Trophoblast cell (in vitro differentiated cells and primary cell): ENCODE measurements at regions not wholly inside any gene's neighbourhood (a gene's known extent, or its start where the extent isn't known, plus 50 kb on each side); places are given as distances from the start of the nearest gene placed in this dataset.

Experiments
- DNase-seq, 2 donors: peaks; one replicate each; pipeline ENCODE4 v3.0.0-alpha.2; 2016
- H2AFZ ChIP-seq: 2 replicates; pipeline ENCODE4 v1.6.1; 2013; ENCODE audit warnings: low read length, moderate library complexity, mild to moderate bottlenecking; ENCODE audit not compliant: insufficient read depth, poor library complexity
- H2AK5ac ChIP-seq: 2 replicates; pipeline ENCODE4 v1.6.1; 2013; ENCODE audit warnings: mild to moderate bottlenecking, low read length
- H2BK120ac ChIP-seq: 2 replicates; pipeline ENCODE4 v1.6.1; 2013; ENCODE audit warnings: low read length, mild to moderate bottlenecking, moderate library complexity; ENCODE audit not compliant: insufficient read depth, poor library complexity
- H2BK12ac ChIP-seq: 2 replicates; pipeline ENCODE4 v1.6.1; 2013; ENCODE audit warnings: mild to moderate bottlenecking, low read length, moderate library complexity
- H2BK5ac ChIP-seq: 2 replicates; pipeline ENCODE4 v1.6.1; 2013; ENCODE audit warnings: low read length, low read depth, moderate library complexity, mild to moderate bottlenecking; ENCODE audit not compliant: poor library complexity
- H3K14ac ChIP-seq: 2 replicates; pipeline ENCODE4 v1.6.1; 2013; ENCODE audit warnings: mild to moderate bottlenecking, low read length
- H3K18ac ChIP-seq: 2 replicates; pipeline ENCODE4 v1.6.1; 2013; ENCODE audit warnings: mild to moderate bottlenecking, low read length
- H3K23ac ChIP-seq: 2 replicates; pipeline ENCODE4 v1.6.1; 2013; ENCODE audit warnings: low read length
- H3K27ac ChIP-seq: 2 replicates; pipeline ENCODE4 v1.5.1; 2013; ENCODE audit warnings: low read depth, mild to moderate bottlenecking, inconsistent platforms, low read length, moderate library complexity
- H3K27me3 ChIP-seq: 2 replicates; pipeline ENCODE4 v1.6.1; 2013; ENCODE audit warnings: inconsistent platforms, mild to moderate bottlenecking, low read length, moderate library complexity; ENCODE audit not compliant: insufficient read depth
- H3K36me3 ChIP-seq, 2 experiments: 1 replicate in 1 of 2; 2 replicates in 1 of 2; pipeline ENCODE4 v1.6.1; 2013; ENCODE audit warnings: low read length in 2 of 2, mild to moderate bottlenecking in 2 of 2, moderate library complexity in 1 of 2; ENCODE audit not compliant: insufficient read depth in 2 of 2, control insufficient read depth in 1 of 2
- H3K4ac ChIP-seq: 2 replicates; pipeline ENCODE4 v1.6.1; 2013; ENCODE audit warnings: low read depth, mild to moderate bottlenecking, low read length, moderate library complexity
- H3K4me1 ChIP-seq, 2 experiments: 1 replicate in 1 of 2; 2 replicates in 1 of 2; pipeline ENCODE4 v1.6.1; 2013; ENCODE audit warnings: low read length in 2 of 2, mild to moderate bottlenecking in 2 of 2, moderate library complexity in 1 of 2; ENCODE audit not compliant: insufficient read depth in 2 of 2, control insufficient read depth in 1 of 2
- H3K4me2 ChIP-seq: 2 replicates; pipeline ENCODE4 v1.6.1; 2013; ENCODE audit warnings: inconsistent platforms, mild to moderate bottlenecking, low read length, moderate library complexity
- H3K4me3 ChIP-seq: 2 replicates; pipeline ENCODE4 v1.5.1; 2013; ENCODE audit warnings: mild to moderate bottlenecking, low read depth, low read length, inconsistent platforms
- H3K79me1 ChIP-seq: one replicate; pipeline ENCODE4 v1.6.1; 2013; ENCODE audit warnings: low read length
- H3K79me2 ChIP-seq: 2 replicates; pipeline ENCODE4 v1.6.1; 2013; ENCODE audit warnings: low read length, mild to moderate bottlenecking; ENCODE audit not compliant: control insufficient read depth, insufficient read depth, poor library complexity
- H3K9ac ChIP-seq: 2 replicates; pipeline ENCODE4 v1.6.1; 2013; ENCODE audit warnings: mild to moderate bottlenecking, low read length
- H3K9me3 ChIP-seq: 2 replicates; pipeline ENCODE4 v1.6.1; 2013; ENCODE audit warnings: low read depth, mild to moderate bottlenecking, control low read depth, inconsistent platforms, low read length; ENCODE audit not compliant: insufficient read depth
- H4K12ac ChIP-seq: 2 replicates; pipeline ENCODE4 v1.6.1; 2013; ENCODE audit warnings: low read depth, mild to moderate bottlenecking, low read length, moderate library complexity
- H4K8ac ChIP-seq: 2 replicates; pipeline ENCODE4 v1.6.1; 2013; ENCODE audit warnings: low read depth, mild to moderate bottlenecking, low read length, moderate library complexity
- H4K91ac ChIP-seq: one replicate; pipeline ENCODE4 v1.6.1; 2013; ENCODE audit warnings: low read depth, mild to moderate bottlenecking, low read length, moderate library complexity
- WGBS: extraction: QIAGEN DNeasy Blood & Tissue Kit; methylation state at CpG from one replicate; pipeline ENCODE4 v1.1.7; 2013; ENCODE audit warnings: missing lambda C conversion rate; ENCODE audit not compliant: insufficient read length, insufficient coverage; ENCODE audit errors: extremely low coverage; 5-methylcytosine and 5-hydroxymethylcytosine counted together

GRCh38 chr7:73941836-73942551 is 81.0 kb downstream of the TMEM270 start:
- no peak overlapping the region for H3K4ac ChIP-seq
- no peak overlapping the region for H3K14ac ChIP-seq
- H4K12ac ChIP-seq, result no peak overlapping the region
- H2BK120ac ChIP-seq, result no peak overlapping the region
- H4K91ac ChIP-seq, result no peak overlapping the region
- no peak overlapping the region for H2BK5ac ChIP-seq
- H3K79me1 ChIP-seq, result no peaks in the 10 kb centered on the region
- no peak overlapping the region for H2AFZ ChIP-seq
- no peak overlapping the region for H3K4me3 ChIP-seq
- no peaks in the 10 kb centered on the region for H3K4me1 ChIP-seq
- peak in 1 of 2 donors; percentile 30 for DNase-seq
- H3K4me2 ChIP-seq, result no peak overlapping the region
- H3K9me3 ChIP-seq, result no peaks in the 10 kb centered on the region
- H2BK12ac ChIP-seq, result no peak overlapping the region
- H3K36me3 ChIP-seq, result no peaks in the 10 kb centered on the region
- H3K27me3 ChIP-seq, result no peaks in the 10 kb centered on the region
- no peak overlapping the region for H3K27ac ChIP-seq
- WGBS, result no CpG with 5 or more reads among the region's 2 CpGs
- no peak overlapping the region for H2AK5ac ChIP-seq
- no peak overlapping the region for H3K9ac ChIP-seq
- H3K23ac ChIP-seq, result no peak overlapping the region
- no peaks in the 10 kb centered on the region for H3K79me2 ChIP-seq
- no peak overlapping the region for H4K8ac ChIP-seq
- H3K18ac ChIP-seq, result no peak overlapping the region

- H3K14ac ChIP-seq, result no peak overlapping the region
- WGBS, result no CpG with 5 or more reads among the region's 2 CpGs
- no peaks in the 10 kb centered on the region for H3K27me3 ChIP-seq
- no peaks in the 10 kb centered on the region for H3K79me2 ChIP-seq
- H3K79me1 ChIP-seq, result no peaks in the 10 kb centered on the region
- no peak overlapping the region for H2AFZ ChIP-seq
- H3K4me1 ChIP-seq, result no peaks in the 10 kb centered on the region
- H4K8ac ChIP-seq, result no peak overlapping the region
- H2AK5ac ChIP-seq, result no peak overlapping the region
- H4K12ac ChIP-seq, result no peak overlapping the region
- H2BK12ac ChIP-seq, result no peak overlapping the region
- no peak overlapping the region for H3K27ac ChIP-seq
- H3K18ac ChIP-seq, result no peak overlapping the region
- H3K4ac ChIP-seq, result no peak overlapping the region
- no peaks in the 10 kb centered on the region for H3K9me3 ChIP-seq
- no peak overlapping the region for H2BK120ac ChIP-seq
- DNase-seq, result no peak
- no peak overlapping the region for H3K9ac ChIP-seq
- H3K4me2 ChIP-seq, result no peak overlapping the region
- H3K23ac ChIP-seq, result no peak overlapping the region
- no peak overlapping the region for H4K91ac ChIP-seq
- H3K4me3 ChIP-seq, result no peak overlapping the region
- H3K36me3 ChIP-seq, result no peaks in the 10 kb centered on the region
- H2BK5ac ChIP-seq, result no peak overlapping the region
Observed at GRCh38 chr7:73945022-73945421, 83.0 kb upstream of the ELN start.

- Histone ChIP-seq H3K14ac (no peak overlapping the region), H3K9ac (no peak overlapping the region), H3K4ac (no peak overlapping the region), H3K36me3 (no peaks in the 10 kb centered on the region), H3K4me2 (no peak overlapping the region), H3K9me3 (no peaks in the 10 kb centered on the region), H3K18ac (no peak overlapping the region), H3K27ac (no peak overlapping the region), H3K4me3 (no peak overlapping the region), H4K91ac (no peak overlapping the region), H3K79me1 (no peaks in the 10 kb centered on the region), H2AFZ (no peak overlapping the region), H2BK120ac (no peak overlapping the region), H2AK5ac (no peak overlapping the region), H3K23ac (no peak overlapping the region), H4K12ac (no peak overlapping the region), H2BK12ac (no peak overlapping the region), H3K27me3 (no peaks in the 10 kb centered on the region), H3K4me1 (no peaks in the 10 kb centered on the region), H4K8ac (no peak overlapping the region), H2BK5ac (no peak overlapping the region), H3K79me2 (no peaks in the 10 kb centered on the region)
- no peak for DNase-seq
- no CpG with 5 or more reads among the region's 1 CpG for WGBS
Observed at GRCh38 chr7:73948287-73948686, 79.7 kb upstream of the ELN start.

GRCh38 chr7:73952266-73952665 is 75.7 kb upstream of the ELN start:
- no peak overlapping the region for H2AFZ ChIP-seq
- no peaks in the 10 kb centered on the region for H3K79me1 ChIP-seq

More at GRCh38 chr7:73952266-73952665, 75.7 kb upstream of the ELN start:
- H3K4me2 ChIP-seq, result no peak overlapping the region
- no peak overlapping the region for H2BK120ac ChIP-seq
- no peak overlapping the region for H3K4ac ChIP-seq
- H3K27me3 ChIP-seq, result no peaks in the 10 kb centered on the region
- H3K9me3 ChIP-seq, result no peaks in the 10 kb centered on the region
- H3K4me1 ChIP-seq, result no peaks in the 10 kb centered on the region
- WGBS, result no CpG with 5 or more reads among the region's 4 CpGs
- no peaks in the 10 kb centered on the region for H3K79me2 ChIP-seq
- no peak overlapping the region for H3K4me3 ChIP-seq
- no peak overlapping the region for H2BK5ac ChIP-seq
- H3K23ac ChIP-seq, result no peak overlapping the region
- H2BK12ac ChIP-seq, result no peak overlapping the region
- no peak for DNase-seq
- no peak overlapping the region for H3K18ac ChIP-seq
- no peak overlapping the region for H3K14ac ChIP-seq
- no peak overlapping the region for H3K9ac ChIP-seq
- no peak overlapping the region for H4K91ac ChIP-seq
- H3K27ac ChIP-seq, result no peak overlapping the region
- no peak overlapping the region for H2AK5ac ChIP-seq
- no peak overlapping the region for H4K12ac ChIP-seq
- no peaks in the 10 kb centered on the region for H3K36me3 ChIP-seq
- H4K8ac ChIP-seq, result no peak overlapping the region
